ENCODE measurements at regions not wholly inside any gene's neighbourhood (a gene's known extent, or its start where the extent isn't known, plus 50 kb on each side); places are given as distances from the start of the nearest gene placed in this dataset.

GRCh38 chr10:84059526-84059925 lies 79.8 kb upstream of the GHITM start:
- H3K23ac ChIP-seq (ENCODE audit: insufficient read length) = no peak overlapping the region
- no peak overlapping the region for H3K4me3 ChIP-seq (ENCODE audit: extremely low read depth in 1 of 4, insufficient read depth in 2 of 4, low read depth in 3 of 4, low read length in 4 of 4)
- no peaks in the 10 kb centered on the region for H3K79me1 ChIP-seq (ENCODE audit: low read depth, low read length)
- H4K20me1 ChIP-seq (replicated peaks in 1 of 2; ENCODE audit: control insufficient read depth in 1 of 2, insufficient read depth in 2 of 2, low read length in 2 of 2) = no peaks in the 10 kb centered on the region
- no peak overlapping the region for H4K5ac ChIP-seq (ENCODE audit: insufficient read length, low read depth, low read length)
- no peak overlapping the region for H2AFZ ChIP-seq (ENCODE audit: low read length)
- no peak overlapping the region for H2BK15ac ChIP-seq (ENCODE audit: low read length)
- H3K4me2 ChIP-seq (ENCODE audit: insufficient read depth in 1 of 2, low read depth in 2 of 2, low read length in 2 of 2) = no peak overlapping the region
- H3K27ac ChIP-seq (ENCODE audit: low read depth, low read length) = no peak overlapping the region
- no peaks in the 10 kb centered on the region for H3K27me3 ChIP-seq (replicated peaks in 1 of 4; ENCODE audit: control insufficient read depth in 3 of 4, extremely low read depth in 1 of 4, insufficient read depth in 3 of 4, low read length in 3 of 4)
- 85% methylated on average over 3 of the region's 3 CpGs; no CpG with 5 or more reads in 1 of the 2 experiments for WGBS, 2 experiments (ENCODE audit: extremely low coverage in 1 of 2, insufficient coverage in 1 of 2, insufficient read length in 1 of 2, insufficient replicate concordance in 2 of 2, low coverage in 1 of 2, low lambda C conversion rate in 2 of 2, missing lambda C conversion rate in 1 of 2)
- H3K9ac ChIP-seq (replicated peaks in 1 of 4; ENCODE audit: extremely low read depth in 1 of 4, low read depth in 3 of 4, low read length in 3 of 4) = no peak overlapping the region
- H2BK20ac ChIP-seq (ENCODE audit: low read length) = no peak overlapping the region; the same call in 1 of the 2 replicates
- H4K91ac ChIP-seq (replicated peaks; ENCODE audit: insufficient read length, low read length) = no peak overlapping the region
- no peak overlapping the region for H2BK12ac ChIP-seq (ENCODE audit: low read depth, low read length)
- FAIRE-seq (no peak), DNase-seq (ENCODE audit: low read depth in 1 of 2, low spot score in 2 of 2) (no peak)
- peaks cover 0 to 4% (median 1%) of the 10 kb centered on the region in 4 experiments; a peak in 1 of 7 replicates for H3K4me1 ChIP-seq (replicated peaks in 1 of 4; ENCODE audit: control insufficient read depth in 3 of 4, insufficient read depth in 4 of 4, low read length in 3 of 4)
- no peaks in the 10 kb centered on the region for H3K36me3 ChIP-seq (ENCODE audit: control insufficient read depth in 2 of 4, insufficient read depth in 4 of 4, low read length in 3 of 4)
- ChIA-PET CTCF (ENCODE audit: partially characterized antibody) (interaction anchor here (0.6 to 11.5 kb wide), 14 partner anchors 9 to 1922 kb away, joined by 3 to 82 read pairs (median 4); partner anchors contain the start of gene GHITM), POLR2A (ENCODE audit: partially characterized antibody) (no interaction called here)
- no peak overlapping the region for H2AK5ac ChIP-seq (ENCODE audit: low read depth, low read length)
- H3K23me2 ChIP-seq (ENCODE audit: low read depth, low read length) = no peaks in the 10 kb centered on the region
- TF ChIP-seq TAF7 (optimal IDR thresholded peaks at IDR 0.05; ENCODE audit: borderline replicate concordance, low read depth, low read length) (no peak), RXRA (IDR thresholded peaks at IDR 0.05; ENCODE audit: insufficient read depth, low read depth, low read length) (no peak), ZNF274 (IDR thresholded peaks at IDR 0.05; ENCODE audit: borderline replicate concordance, extremely low read depth, low read length) (no peak), CTCF (IDR thresholded peaks at IDR 0.05; ENCODE audit: control extremely low read depth in 1 of 3, insufficient read depth in 1 of 3, low read depth in 1 of 3, low read length in 3 of 3) (peak in 2 of 3 experiments; percentile 40 to 45; a peak in 3 of 4 replicates), EZH2 (IDR thresholded peaks at IDR 0.05; ENCODE audit: low read depth, low read length, severe bottlenecking) (no peak), RAD21 (IDR thresholded peaks at IDR 0.05 in 1 of 2, conservative IDR thresholded peaks at IDR 0.05 in 1 of 2; ENCODE audit: low read depth in 2 of 2, low read length in 2 of 2) (peak; percentile 36 to 57; a peak in 3 of 4 replicates)
- H2BK120ac ChIP-seq (replicated peaks; ENCODE audit: low read depth, low read length) = no peak overlapping the region
- peaks cover 0 to 3% of the 10 kb centered on the region in 2 experiments; a peak in 1 of 4 replicates for H3K9me3 ChIP-seq (ENCODE audit: insufficient read depth in 2 of 2, low read depth in 1 of 2, low read length in 1 of 2)
- no peak overlapping the region for H3K56ac ChIP-seq (replicated peaks; ENCODE audit: insufficient read length, low read depth, low read length)
- no peaks in the 10 kb centered on the region for H3K79me2 ChIP-seq (ENCODE audit: control insufficient read depth in 1 of 2, insufficient read depth in 2 of 2, low read length in 2 of 2)
- H3K18ac ChIP-seq (ENCODE audit: extremely low read depth, low read length) = no peak overlapping the region
- H3K14ac ChIP-seq (ENCODE audit: insufficient read length) = no peak overlapping the region
- H4K8ac ChIP-seq (ENCODE audit: extremely low read depth, insufficient read depth, low read length) = no peak overlapping the region
- no peak overlapping the region for H2BK5ac ChIP-seq (ENCODE audit: low read depth, low read length)
- no peak overlapping the region for H3K4ac ChIP-seq (replicated peaks; ENCODE audit: insufficient read length, low read depth, low read length)
